B cell (primary cell): ENCODE measurements at regions not wholly inside any gene's neighbourhood (a gene's known extent, or its start where the extent isn't known, plus 50 kb on each side); places are given as distances from the start of the nearest gene placed in this dataset.

Experiments used
- ATAC-seq: fragments of 200-7000 bp; cut with Tn5 transposase; one replicate; pipeline ENCODE4 v1.10.0; 2021; ENCODE audit warnings: low read depth, mild to moderate bottlenecking, moderate number of reproducible peaks, moderate library complexity
- CTCF ChIA-PET: fragments of 350-600 bp; sonication (Branson Sonifier 250); formaldehyde crosslinking; loops from one replicate; lab custom pipeline; 2021; ENCODE audit warnings: antibody characterized with exemption, inconsistent platforms; lab: Charles Lee
- POLR2A ChIA-PET: fragments of 350-600 bp; sonication (Branson Sonifier 250); formaldehyde crosslinking; loops from one replicate; lab custom pipeline; 2021; ENCODE audit warnings: antibody characterized with exemption; lab: Charles Lee
- DNase-seq: peaks from one replicate; pipeline ENCODE4 v3.0.0; 2013
- H2AFZ ChIP-seq: 2 replicates; pipeline ENCODE4 v1.6.1; 2012; ENCODE audit warnings: mild to moderate bottlenecking, low read depth, low read length; ENCODE audit not compliant: insufficient read depth, poor library complexity, severe bottlenecking
- H3K27ac ChIP-seq, 2 donors: 1 replicate in 1 of 2; 2 replicates in 1 of 2; pipeline ENCODE4 v1.5.1; 2012 to 2013; ENCODE audit warnings: low read length in 2 of 2, mild to moderate bottlenecking in 2 of 2, moderate library complexity in 1 of 2
- H3K27me3 ChIP-seq, 4 experiments: fragments of 200-600 bp in 1 of 4; sonication (generic) in 1 of 4; replicated peaks in 1 of 4; 1 replicate in 2 of 4; 2 replicates in 2 of 4; pipeline versions ENCODE4 v1.6.1 to v1.7.0; 2013 to 2016; ENCODE audit warnings: low read length in 3 of 4, mild to moderate bottlenecking in 2 of 4, mixed read lengths in 1 of 4, moderate library complexity in 1 of 4; ENCODE audit not compliant: insufficient read depth in 4 of 4, control insufficient read depth in 3 of 4; ENCODE audit errors: control extremely low read depth in 1 of 4
- H3K36me3 ChIP-seq, 2 experiments: replicated peaks in 1 of 2; 1 replicate in 1 of 2; 2 replicates in 1 of 2; pipeline versions ENCODE4 v1.6.1 to v1.7.1; 2013; ENCODE audit warnings: low read length in 1 of 2; ENCODE audit not compliant: insufficient read depth in 2 of 2, control insufficient read depth in 1 of 2; ENCODE audit errors: control extremely low read depth in 1 of 2, extremely low read depth in 1 of 2
- H3K4me1 ChIP-seq, 2 donors: fragments of 200-600 bp in 1 of 2; sonication (generic) in 1 of 2; 1 replicate in 1 of 2; 2 replicates in 1 of 2; pipeline versions ENCODE4 v1.5.1 to v1.6.1; 2013 to 2017; ENCODE audit warnings: low read length in 2 of 2; ENCODE audit not compliant: control insufficient read depth in 2 of 2, insufficient read depth in 2 of 2
- H3K4me2 ChIP-seq: replicated peaks from 2 replicates; pipeline ENCODE3; 2012; ENCODE audit warnings: mild to moderate bottlenecking, low read depth, low read length; ENCODE audit not compliant: poor library complexity, severe bottlenecking
- H3K4me3 ChIP-seq, 5 experiments: fragments of 200-600 bp in 1 of 5; sonication (generic) in 1 of 5; 1 replicate in 3 of 5; 2 replicates in 2 of 5; pipeline versions ENCODE4 v1.5.1 to v1.7.0; 2011 to 2016; ENCODE audit warnings: low read length in 4 of 5, mild to moderate bottlenecking in 4 of 5, low read depth in 2 of 5, control low read depth in 1 of 5, moderate library complexity in 1 of 5; ENCODE audit not compliant: insufficient read depth in 1 of 5; ENCODE audit errors: control extremely low read depth in 1 of 5, extremely low read depth in 1 of 5
- H3K79me2 ChIP-seq: fragments of 200-600 bp; sonication (generic); one replicate; pipeline ENCODE4 v1.6.0; 2016; ENCODE audit warnings: low read length; ENCODE audit not compliant: control insufficient read depth, insufficient read depth
- H3K9ac ChIP-seq: fragments of 200-600 bp; sonication (generic); 2 replicates; pipeline ENCODE4 v1.6.1; 2017; ENCODE audit warnings: mild to moderate bottlenecking, low read length, moderate library complexity
- H3K9me3 ChIP-seq, 3 donors: one replicate each; pipeline versions ENCODE4 v1.6.1 to v1.7.1; 2013; ENCODE audit warnings: low read length in 2 of 3; ENCODE audit not compliant: control insufficient read depth in 2 of 3, insufficient read depth in 1 of 3; ENCODE audit errors: control extremely low read depth in 1 of 3
- H4K20me1 ChIP-seq: 2 replicates; pipeline ENCODE4 v1.6.0; 2012; ENCODE audit warnings: mild to moderate bottlenecking, low read length; ENCODE audit not compliant: insufficient read depth, control insufficient read depth, poor library complexity, severe bottlenecking
- H3K27ac Mint-ChIP-seq: one replicate; pipeline ENCODE4 v1.8.0; 2021; ENCODE audit warnings: mixed read lengths
- H3K27me3 Mint-ChIP-seq: one replicate; pipeline ENCODE4 v1.8.0; 2021; ENCODE audit warnings: mixed read lengths
- H3K4me1 Mint-ChIP-seq: one replicate; pipeline ENCODE4 v1.8.0; 2021; ENCODE audit warnings: mixed read lengths
- H3K4me3 Mint-ChIP-seq: one replicate; pipeline ENCODE4 v1.8.0; 2021; ENCODE audit warnings: mixed read lengths
- H3K9me3 Mint-ChIP-seq: one replicate; pipeline ENCODE4 v1.8.0; 2022; ENCODE audit warnings: mixed read lengths; ENCODE audit not compliant: insufficient read depth
- EZH2 ChIP-seq: IDR thresholded peaks from 2 replicates; pipeline ENCODE4 v1.6.1; 2012; ENCODE audit warnings: borderline replicate concordance, low read depth, mild to moderate bottlenecking, moderate library complexity, low read length; ENCODE audit not compliant: insufficient read depth, poor library complexity, severe bottlenecking
- WGBS: methylation state at CpG from one replicate; pipeline ENCODE4 v1.1.5; 2013; ENCODE audit warnings: missing lambda C conversion rate; ENCODE audit not compliant: insufficient coverage; 5-methylcytosine and 5-hydroxymethylcytosine counted together
- intact Hi-C: fragments of 100-400 bp; cut with micrococcal nuclease; formaldehyde crosslinking; loops from one replicate; pipeline ENCODE4 v1.10.0; 2022
- TF ChIP-seq, protein P1 (sequence below): fragments of 200-600 bp; IDR thresholded peaks from one replicate; pipeline ENCODE4 v1.8.0; 2022; ENCODE audit warnings: antibody characterized with exemption, mild to moderate bottlenecking

DNA sequence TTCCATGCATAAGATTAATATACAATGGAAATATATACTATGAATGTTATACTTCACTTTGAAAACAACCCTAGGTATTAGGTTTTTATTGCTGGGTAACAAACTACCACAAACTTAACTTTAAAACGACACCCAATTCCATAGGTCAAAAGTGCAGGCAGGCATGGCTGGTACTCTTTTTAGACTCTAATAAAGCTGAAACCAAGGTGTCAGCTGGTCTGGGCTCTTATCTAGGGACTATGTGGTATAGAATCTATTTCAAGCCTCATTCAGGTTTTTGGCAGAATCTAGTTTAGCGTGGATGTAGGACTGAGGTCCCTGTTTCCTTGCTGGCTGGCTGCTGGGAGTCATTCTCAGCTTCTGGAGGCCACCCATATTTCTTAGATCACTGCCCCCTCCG is 65.0 kb upstream of the TMEM168 start:
- Histone ChIP-seq H3K79me2 (peaks cover 18% of the 10 kb centered on the region), H3K27ac (no peak overlapping the region), H3K27me3 (no peaks in the 10 kb centered on the region), H3K9me3 (no peaks in the 10 kb centered on the region), H3K4me2 (no peak overlapping the region), H2AFZ (no peak overlapping the region), H4K20me1 (peaks cover 10% of the 10 kb centered on the region), H3K4me3 (no peak overlapping the region), H3K4me1 (no peaks in the 10 kb centered on the region), H3K36me3 (peaks cover 0 to 6% of the 10 kb centered on the region in 2 experiments), H3K9ac (no peak overlapping the region)
- Mint-ChIP-seq H3K9me3 (no peaks in the 10 kb centered on the region), H3K4me1 (peaks cover 3% of the 10 kb centered on the region), H3K4me3 (no peak overlapping the region), H3K27me3 (no peaks in the 10 kb centered on the region), H3K27ac (no peak overlapping the region)
- ChIA-PET POLR2A (no interaction called here), CTCF (no interaction called here)
- ATAC-seq (no peak), DNase-seq (no peak)
- 100% methylated on average over 1 of the region's 3 CpGs for WGBS
- intact Hi-C loops, result no loop called here
- TF ChIP-seq, protein P1, sequence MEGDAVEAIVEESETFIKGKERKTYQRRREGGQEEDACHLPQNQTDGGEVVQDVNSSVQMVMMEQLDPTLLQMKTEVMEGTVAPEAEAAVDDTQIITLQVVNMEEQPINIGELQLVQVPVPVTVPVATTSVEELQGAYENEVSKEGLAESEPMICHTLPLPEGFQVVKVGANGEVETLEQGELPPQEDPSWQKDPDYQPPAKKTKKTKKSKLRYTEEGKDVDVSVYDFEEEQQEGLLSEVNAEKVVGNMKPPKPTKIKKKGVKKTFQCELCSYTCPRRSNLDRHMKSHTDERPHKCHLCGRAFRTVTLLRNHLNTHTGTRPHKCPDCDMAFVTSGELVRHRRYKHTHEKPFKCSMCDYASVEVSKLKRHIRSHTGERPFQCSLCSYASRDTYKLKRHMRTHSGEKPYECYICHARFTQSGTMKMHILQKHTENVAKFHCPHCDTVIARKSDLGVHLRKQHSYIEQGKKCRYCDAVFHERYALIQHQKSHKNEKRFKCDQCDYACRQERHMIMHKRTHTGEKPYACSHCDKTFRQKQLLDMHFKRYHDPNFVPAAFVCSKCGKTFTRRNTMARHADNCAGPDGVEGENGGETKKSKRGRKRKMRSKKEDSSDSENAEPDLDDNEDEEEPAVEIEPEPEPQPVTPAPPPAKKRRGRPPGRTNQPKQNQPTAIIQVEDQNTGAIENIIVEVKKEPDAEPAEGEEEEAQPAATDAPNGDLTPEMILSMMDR, result no peak
- no peak for TF ChIP-seq EZH2

DNA sequence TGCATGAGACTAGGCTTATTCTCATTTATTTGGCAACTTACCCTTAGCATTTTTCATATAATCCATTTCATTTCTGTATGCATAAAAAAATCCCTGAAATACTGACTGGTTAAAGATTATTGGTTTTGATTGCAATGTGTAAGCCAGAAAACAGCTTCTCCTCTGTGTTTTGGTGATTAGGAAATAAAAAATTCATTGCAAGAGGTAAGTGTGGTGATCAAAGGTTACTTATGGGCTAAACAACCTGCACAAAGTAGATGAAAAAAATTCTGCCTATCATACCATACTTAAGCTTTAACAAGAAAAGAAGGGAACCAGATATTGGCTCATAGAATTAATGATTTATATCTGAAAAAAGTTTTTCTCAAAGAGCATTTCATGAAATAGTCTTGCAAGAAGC is 64.0 kb upstream of the TMEM168 start:
- Mint-ChIP-seq H3K9me3 (no peaks in the 10 kb centered on the region), H3K4me3 (no peak overlapping the region), H3K27ac (no peak overlapping the region), H3K4me1 (peaks cover 5% of the 10 kb centered on the region), H3K27me3 (no peaks in the 10 kb centered on the region)
- Histone ChIP-seq H3K27me3 (no peaks in the 10 kb centered on the region), H3K9me3 (no peaks in the 10 kb centered on the region), H3K79me2 (peaks cover 18% of the 10 kb centered on the region), H3K36me3 (peaks cover 0 to 6% of the 10 kb centered on the region in 2 experiments), H2AFZ (no peak overlapping the region), H3K4me3 (no peak overlapping the region), H3K27ac (no peak overlapping the region), H4K20me1 (peaks cover 6% of the 10 kb centered on the region), H3K4me1 (no peaks in the 10 kb centered on the region), H3K9ac (no peak overlapping the region), H3K4me2 (no peak overlapping the region)
- no peak for TF ChIP-seq EZH2
- TF ChIP-seq, protein P1, result no peak
- no peak for ATAC-seq
- POLR2A ChIA-PET, result no interaction called here
- CTCF ChIA-PET, result no interaction called here
- no peak for DNase-seq
- intact Hi-C loops, result no loop called here
